ENCODE measurements at regions not wholly inside any gene's neighbourhood (a gene's known extent, or its start where the extent isn't known, plus 50 kb on each side); places are given as distances from the start of the nearest gene placed in this dataset.

GRCh38 chr9:31637265-31637664, 747.2 kb upstream of the ACO1 start:
- no peak for FAIRE-seq
- Histone ChIP-seq H3K27me3 (replicated peaks in 1 of 4; ENCODE audit: control insufficient read depth in 3 of 4, extremely low read depth in 1 of 4, insufficient read depth in 3 of 4, low read length in 3 of 4) (no peaks in the 10 kb centered on the region), H2AFZ (ENCODE audit: low read length) (no peak overlapping the region), H2BK15ac (ENCODE audit: low read length) (no peak overlapping the region), H3K4ac (replicated peaks; ENCODE audit: insufficient read length, low read depth, low read length) (no peak overlapping the region), H4K8ac (ENCODE audit: extremely low read depth, insufficient read depth, low read length) (no peak overlapping the region), H3K9me3 (ENCODE audit: insufficient read depth in 2 of 2, low read depth in 1 of 2, low read length in 1 of 2) (no peaks in the 10 kb centered on the region), H4K20me1 (replicated peaks in 1 of 2; ENCODE audit: control insufficient read depth in 1 of 2, insufficient read depth in 2 of 2, low read length in 2 of 2) (no peaks in the 10 kb centered on the region), H3K23me2 (ENCODE audit: low read depth, low read length) (no peaks in the 10 kb centered on the region), H2AK5ac (ENCODE audit: low read depth, low read length) (no peak overlapping the region), H4K91ac (replicated peaks; ENCODE audit: insufficient read length, low read length) (no peak overlapping the region), H2BK5ac (ENCODE audit: low read depth, low read length) (no peak overlapping the region), H3K18ac (ENCODE audit: extremely low read depth, low read length) (no peak overlapping the region), H3K9ac (replicated peaks in 1 of 4; ENCODE audit: extremely low read depth in 1 of 4, low read depth in 3 of 4, low read length in 3 of 4) (no peak overlapping the region), H2BK20ac (ENCODE audit: low read length) (no peak overlapping the region), H3K14ac (ENCODE audit: insufficient read length) (no peak overlapping the region), H3K27ac (ENCODE audit: low read depth, low read length) (no peak overlapping the region), H3K23ac (ENCODE audit: insufficient read length) (no peak overlapping the region), H3K36me3 (ENCODE audit: control insufficient read depth in 2 of 4, insufficient read depth in 4 of 4, low read length in 3 of 4) (no peaks in the 10 kb centered on the region; a peak in 1 of 8 replicates), H2BK120ac (replicated peaks; ENCODE audit: low read depth, low read length) (no peak overlapping the region), H3K79me1 (ENCODE audit: low read depth, low read length) (no peaks in the 10 kb centered on the region), H3K4me3 (ENCODE audit: extremely low read depth in 1 of 4, insufficient read depth in 2 of 4, low read depth in 3 of 4, low read length in 4 of 4) (no peak overlapping the region), H3K56ac (replicated peaks; ENCODE audit: insufficient read length, low read depth, low read length) (no peak overlapping the region), H3K79me2 (ENCODE audit: control insufficient read depth in 1 of 2, insufficient read depth in 2 of 2, low read length in 2 of 2) (no peaks in the 10 kb centered on the region), H3K4me2 (ENCODE audit: insufficient read depth in 1 of 2, low read depth in 2 of 2, low read length in 2 of 2) (no peak overlapping the region), H2BK12ac (ENCODE audit: low read depth, low read length) (no peak overlapping the region), H4K5ac (ENCODE audit: insufficient read length, low read depth, low read length) (no peak overlapping the region), H3K4me1 (replicated peaks in 1 of 4; ENCODE audit: control insufficient read depth in 3 of 4, insufficient read depth in 4 of 4, low read length in 3 of 4) (peaks cover 0 to 2% (median 0%) of the 10 kb centered on the region in 4 experiments; a peak in 1 of 7 replicates)
- no peak for DNase-seq (ENCODE audit: low read depth in 1 of 2, low spot score in 2 of 2)
- TF ChIP-seq USF2 (IDR thresholded peaks at IDR 0.05; ENCODE audit: low read length): no peak
- TF ChIP-seq JUN (IDR thresholded peaks at IDR 0.05; ENCODE audit: low read depth, low read length): no peak
- no peak for TF ChIP-seq MAX (IDR thresholded peaks at IDR 0.05)
- TF ChIP-seq BRCA1 (IDR thresholded peaks at IDR 0.05; ENCODE audit: low read depth, low read length): no peak
- ChIA-PET CTCF (ENCODE audit: partially characterized antibody) (no interaction called here), POLR2A (ENCODE audit: partially characterized antibody) (no interaction called here)
- WGBS, 2 experiments (ENCODE audit: extremely low coverage in 1 of 2, insufficient coverage in 1 of 2, insufficient read length in 1 of 2, insufficient replicate concordance in 2 of 2, low coverage in 1 of 2, low lambda C conversion rate in 2 of 2, missing lambda C conversion rate in 1 of 2): 89% methylated on average over 2 of the region's 2 CpGs; no CpG with 5 or more reads in 1 of the 2 experiments
